Left lung (tissue), 4 donors: ENCODE measurements at regions not wholly inside any gene's neighbourhood (a gene's known extent, or its start where the extent isn't known, plus 50 kb on each side); places are given as distances from the start of the nearest gene placed in this dataset.

Experiments used
- ATAC-seq: fragments of 200-7000 bp; cut with Tn5 transposase; one replicate; pipeline ENCODE4 v1.9.1; 2020; ENCODE audit warnings: moderate library complexity
- DNase-seq, 4 donors: peaks; one replicate each; pipeline ENCODE4 v3.0.0-alpha.2; 2013 to 2020
- H3K27ac ChIP-seq, 2 donors: fragments of 200-600 bp; sonication (generic) in 1 of 2; one replicate each; pipeline versions ENCODE4 v1.5.0 to v1.8.0; 2020 to 2021
- H3K27me3 ChIP-seq, 2 donors: fragments of 200-600 bp; sonication (generic) in 1 of 2; one replicate each; pipeline versions ENCODE4 v1.5.0 to v1.8.0; 2020 to 2021
- H3K36me3 ChIP-seq, 2 donors: fragments of 200-600 bp; sonication (generic) in 1 of 2; one replicate each; pipeline versions ENCODE4 v1.5.0 to v1.8.0; 2020 to 2021
- H3K4me1 ChIP-seq, 2 donors: fragments of 200-600 bp; one replicate each; pipeline ENCODE4 v1.8.0; 2021
- H3K4me3 ChIP-seq, 2 donors: fragments of 200-600 bp; sonication (generic) in 1 of 2; one replicate each; pipeline versions ENCODE4 v1.5.0 to v1.8.0; 2020 to 2021; ENCODE audit warnings: mild to moderate bottlenecking in 1 of 2
- H3K9me3 ChIP-seq, 2 donors: fragments of 200-600 bp; sonication (generic) in 1 of 2; one replicate each; pipeline versions ENCODE4 v1.5.0 to v1.8.0; 2020 to 2021
- CTCF ChIP-seq, 2 donors: fragments of 200-600 bp; sonication (generic) in 1 of 2; IDR thresholded peaks; one replicate each; pipeline versions ENCODE4 v1.5.0 to v1.8.0; 2021; ENCODE audit warnings: antibody characterized with exemption in 2 of 2
- intact Hi-C, 2 donors: fragments of 100-400 bp; cut with DNase I; formaldehyde crosslinking; loops; one replicate each; pipeline versions ENCODE4 v1.11.2 to v1.14.2; 2022
- donor health status: DM: no; HTN: yes; CAD: no.
- donor health status: DM: no; HTN: no; CAD: no.

DNA sequence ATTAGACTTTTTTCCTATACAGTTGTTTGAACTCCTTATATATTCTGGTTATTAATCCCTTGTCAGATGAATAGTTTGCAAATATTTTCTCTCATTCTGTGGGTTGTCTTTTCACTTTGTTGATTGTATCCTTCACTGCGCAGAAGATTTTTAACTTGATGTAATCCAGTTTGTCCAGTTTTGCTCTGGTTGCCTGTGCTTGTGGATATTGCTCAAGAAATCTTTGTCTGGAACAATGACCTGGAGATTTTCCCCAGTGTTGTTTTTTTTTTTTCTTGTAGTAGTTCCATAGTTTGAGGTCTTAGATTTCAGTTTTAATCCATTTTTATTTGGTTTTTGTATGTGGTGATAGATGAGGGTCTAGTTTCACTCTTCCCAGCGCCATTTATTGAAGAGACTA lies 289.8 kb upstream of the SPOCK3 start:
- Histone ChIP-seq H3K27ac (no peak overlapping the region), H3K9me3 (peaks cover 0 to 9% of the 10 kb centered on the region in 2 donors), H3K4me1 (no peaks in the 10 kb centered on the region), H3K36me3 (no peaks in the 10 kb centered on the region), H3K27me3 (no peaks in the 10 kb centered on the region), H3K4me3 (no peak overlapping the region)
- no peak for TF ChIP-seq CTCF (IDR thresholded peaks at IDR 0.05)
- intact Hi-C loops = no loop called here
- no peak for ATAC-seq
- DNase-seq = no peak

GRCh38 chr4:167537761-167538160 lies 303.5 kb upstream of the SPOCK3 start:
- H3K4me1 ChIP-seq = no peaks in the 10 kb centered on the region
- intact Hi-C loops = no loop called here
- no peak overlapping the region for H3K27ac ChIP-seq
- no peaks in the 10 kb centered on the region for H3K27me3 ChIP-seq
- no peaks in the 10 kb centered on the region for H3K36me3 ChIP-seq
- TF ChIP-seq CTCF (IDR thresholded peaks at IDR 0.05) = no peak
- H3K9me3 ChIP-seq = peaks cover 0 to 16% of the 10 kb centered on the region in 2 donors
- H3K4me3 ChIP-seq = no peak overlapping the region
- no peak for DNase-seq
- ATAC-seq = no peak

GRCh38 chr4:167541286-167541685 lies 307.0 kb upstream of the SPOCK3 start:
- H3K4me1 ChIP-seq = no peaks in the 10 kb centered on the region
- no peak for TF ChIP-seq CTCF (IDR thresholded peaks at IDR 0.05)
- DNase-seq (no peak), ATAC-seq (no peak)
- H3K9me3 ChIP-seq = peaks cover 0 to 13% of the 10 kb centered on the region in 2 donors
- no peak overlapping the region for H3K4me3 ChIP-seq
- intact Hi-C loops = no loop called here
- no peaks in the 10 kb centered on the region for H3K36me3 ChIP-seq
- no peak overlapping the region for H3K27ac ChIP-seq
- H3K27me3 ChIP-seq = no peaks in the 10 kb centered on the region

DNA sequence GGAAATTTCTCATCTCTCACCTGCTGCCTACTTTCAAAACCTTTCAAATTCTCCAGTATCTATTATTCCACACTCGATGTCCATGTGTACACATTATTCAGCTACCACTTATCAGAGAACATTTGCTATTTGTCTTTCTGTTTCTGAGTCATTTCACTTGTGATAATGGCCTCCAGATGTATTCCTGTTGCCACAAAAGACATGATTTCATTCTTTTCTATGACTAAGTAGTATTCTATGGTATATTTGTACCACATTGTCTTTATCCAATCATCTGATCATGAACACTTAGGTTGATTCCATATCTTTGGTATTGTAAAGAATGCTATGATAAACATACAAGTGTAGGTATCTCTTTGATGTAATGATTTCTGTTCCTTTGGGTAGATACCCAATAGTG lies 310.1 kb upstream of the SPOCK3 start:
- Histone ChIP-seq H3K4me1 (no peaks in the 10 kb centered on the region), H3K4me3 (no peak overlapping the region), H3K9me3 (peaks cover 0 to 6% of the 10 kb centered on the region in 2 donors), H3K27me3 (no peaks in the 10 kb centered on the region), H3K27ac (no peak overlapping the region), H3K36me3 (no peaks in the 10 kb centered on the region)
- DNase-seq (no peak), ATAC-seq (no peak)
- intact Hi-C loops = no loop called here
- TF ChIP-seq CTCF (IDR thresholded peaks at IDR 0.05) = no peak

GRCh38 chr4:167550021-167550420 lies 315.7 kb upstream of the SPOCK3 start:
- no peak for ATAC-seq
- Histone ChIP-seq H3K9me3 (peaks cover 0 to 6% of the 10 kb centered on the region in 2 donors), H3K27ac (no peak overlapping the region), H3K4me1 (no peaks in the 10 kb centered on the region), H3K4me3 (no peak overlapping the region), H3K27me3 (no peaks in the 10 kb centered on the region), H3K36me3 (no peaks in the 10 kb centered on the region)
- intact Hi-C loops = no loop called here
- no peak for TF ChIP-seq CTCF (IDR thresholded peaks at IDR 0.05)
- no peak for DNase-seq
